Fibroblast of skin of left quadriceps (primary cell): ENCODE measurements at regions not wholly inside any gene's neighbourhood (a gene's known extent, or its start where the extent isn't known, plus 50 kb on each side); places are given as distances from the start of the nearest gene placed in this dataset.

Experiments used
- DNase-seq, 2 experiments: peaks; one replicate each; pipeline ENCODE4 v3.0.0-alpha.2; 2013; ENCODE audit warnings: low read depth in 2 of 2

- DNase-seq = no peak
Observed at GRCh38 chr5:53825926-53826325, 265.5 kb downstream of the NDUFS4 start.

GRCh38 chr5:53826504-53826903 lies 266.1 kb downstream of the NDUFS4 start:
- DNase-seq = no peak

GRCh38 chr5:53827211-53827651 lies 266.8 kb downstream of the NDUFS4 start:
- no peak for DNase-seq

GRCh38 chr5:53831496-53831895 lies 271.1 kb downstream of the NDUFS4 start:
- no peak for DNase-seq
